ENCODE measurements at regions not wholly inside any gene's neighbourhood (a gene's known extent, or its start where the extent isn't known, plus 50 kb on each side); places are given as distances from the start of the nearest gene placed in this dataset.

GRCh38 chr15:95655089-95655607, 675.4 kb upstream of the NR2F2 start:
- ATAC-seq: no peak
- TF ChIP-seq PPARA (CRISPR knock-in tag; IDR thresholded peaks at IDR 0.05; ENCODE audit: borderline replicate concordance): no peak
- no peak for TF ChIP-seq GLIS3 (CRISPR knock-in tag; IDR thresholded peaks at IDR 0.05)
- no peak for TF ChIP-seq CSDC2 (CRISPR knock-in tag; IDR thresholded peaks at IDR 0.05)
- no peak for TF ChIP-seq CSRNP3 (CRISPR knock-in tag; IDR thresholded peaks at IDR 0.05)
- TF ChIP-seq ZFP3 (CRISPR knock-in tag; IDR thresholded peaks at IDR 0.05): no peak
- TF ChIP-seq OSR1 (CRISPR knock-in tag; IDR thresholded peaks at IDR 0.05): no peak
- no peak for TF ChIP-seq TOX (CRISPR knock-in tag; IDR thresholded peaks at IDR 0.05; ENCODE audit: borderline replicate concordance)
- TF ChIP-seq RARB (CRISPR knock-in tag; IDR thresholded peaks at IDR 0.05): no peak
- TF ChIP-seq ISL1 (CRISPR knock-in tag; IDR thresholded peaks at IDR 0.05): no peak
- no peak for TF ChIP-seq ZNF70 (CRISPR knock-in tag; IDR thresholded peaks at IDR 0.05)

GRCh38 chr15:95656595-95656994, 673.9 kb upstream of the NR2F2 start:
- TF ChIP-seq ZNF8 (CRISPR knock-in tag; IDR thresholded peaks at IDR 0.05): no peak
- TF ChIP-seq RARB (CRISPR knock-in tag; IDR thresholded peaks at IDR 0.05): no peak
- TF ChIP-seq TOX (CRISPR knock-in tag; IDR thresholded peaks at IDR 0.05; ENCODE audit: borderline replicate concordance): no peak
- no peak for TF ChIP-seq PATZ1 (CRISPR knock-in tag; IDR thresholded peaks at IDR 0.05; ENCODE audit: borderline replicate concordance)
- TF ChIP-seq TSHZ2 (CRISPR knock-in tag; IDR thresholded peaks at IDR 0.05): no peak
- no peak for TF ChIP-seq TCF4 (CRISPR knock-in tag; IDR thresholded peaks at IDR 0.05; ENCODE audit: borderline replicate concordance)
- no peak for TF ChIP-seq ISL1 (CRISPR knock-in tag; IDR thresholded peaks at IDR 0.05)
- no peak for TF ChIP-seq BACH2 (CRISPR knock-in tag; IDR thresholded peaks at IDR 0.05; ENCODE audit: borderline replicate concordance)
- no peak for TF ChIP-seq ARNTL (CRISPR knock-in tag; IDR thresholded peaks at IDR 0.05; ENCODE audit: borderline replicate concordance, low read depth)
- no peak for TF ChIP-seq ZC3H10 (CRISPR knock-in tag; IDR thresholded peaks at IDR 0.05)
- no peak for TF ChIP-seq POU6F1 (CRISPR knock-in tag; IDR thresholded peaks at IDR 0.05; ENCODE audit: borderline replicate concordance, low read depth)
- TF ChIP-seq PPARA (CRISPR knock-in tag; IDR thresholded peaks at IDR 0.05; ENCODE audit: borderline replicate concordance): no peak
- no peak for TF ChIP-seq ESRRG (CRISPR knock-in tag; IDR thresholded peaks at IDR 0.05)
- no peak for TF ChIP-seq SNAI2 (CRISPR knock-in tag; IDR thresholded peaks at IDR 0.05)
- no peak for TF ChIP-seq OSR1 (CRISPR knock-in tag; IDR thresholded peaks at IDR 0.05)
- TF ChIP-seq ZNF565 (CRISPR knock-in tag; conservative IDR thresholded peaks at IDR 0.05; ENCODE audit: low read depth): no peak
- no peak for TF ChIP-seq ZFP30 (CRISPR knock-in tag; IDR thresholded peaks at IDR 0.05)
- no peak for TF ChIP-seq ZFP3 (CRISPR knock-in tag; IDR thresholded peaks at IDR 0.05)

GRCh38 chr15:95658799-95659198, 671.7 kb upstream of the NR2F2 start:
- TF ChIP-seq SNAI2 (CRISPR knock-in tag; IDR thresholded peaks at IDR 0.05) (no peak), ZC3H10 (CRISPR knock-in tag; IDR thresholded peaks at IDR 0.05) (no peak), ESRRG (CRISPR knock-in tag; IDR thresholded peaks at IDR 0.05) (no peak), TSHZ2 (CRISPR knock-in tag; IDR thresholded peaks at IDR 0.05) (no peak), ZNF565 (CRISPR knock-in tag; conservative IDR thresholded peaks at IDR 0.05; ENCODE audit: low read depth) (no peak), ZNF8 (CRISPR knock-in tag; IDR thresholded peaks at IDR 0.05) (no peak), PPARA (CRISPR knock-in tag; IDR thresholded peaks at IDR 0.05; ENCODE audit: borderline replicate concordance) (no peak), CSRNP3 (CRISPR knock-in tag; IDR thresholded peaks at IDR 0.05) (no peak), CSDC2 (CRISPR knock-in tag; IDR thresholded peaks at IDR 0.05) (no peak), BACH2 (CRISPR knock-in tag; IDR thresholded peaks at IDR 0.05; ENCODE audit: borderline replicate concordance) (no peak), ZFP3 (CRISPR knock-in tag; IDR thresholded peaks at IDR 0.05) (no peak), ZNF70 (CRISPR knock-in tag; IDR thresholded peaks at IDR 0.05) (no peak), CREB5 (CRISPR knock-in tag; IDR thresholded peaks at IDR 0.05; ENCODE audit: low read depth) (no peak), TOX (CRISPR knock-in tag; IDR thresholded peaks at IDR 0.05; ENCODE audit: borderline replicate concordance) (no peak), RARB (CRISPR knock-in tag; IDR thresholded peaks at IDR 0.05) (no peak)
- ATAC-seq: no peak

More at GRCh38 chr15:95656595-95656994, 673.9 kb upstream of the NR2F2 start:
- ATAC-seq: no peak

Measured in SK-N-SH treated with all-trans-retinoic acid at 6 μM for 48 hours (cell line).